ENCODE measurements at regions not wholly inside any gene's neighbourhood (a gene's known extent, or its start where the extent isn't known, plus 50 kb on each side); places are given as distances from the start of the nearest gene placed in this dataset.

DNA sequence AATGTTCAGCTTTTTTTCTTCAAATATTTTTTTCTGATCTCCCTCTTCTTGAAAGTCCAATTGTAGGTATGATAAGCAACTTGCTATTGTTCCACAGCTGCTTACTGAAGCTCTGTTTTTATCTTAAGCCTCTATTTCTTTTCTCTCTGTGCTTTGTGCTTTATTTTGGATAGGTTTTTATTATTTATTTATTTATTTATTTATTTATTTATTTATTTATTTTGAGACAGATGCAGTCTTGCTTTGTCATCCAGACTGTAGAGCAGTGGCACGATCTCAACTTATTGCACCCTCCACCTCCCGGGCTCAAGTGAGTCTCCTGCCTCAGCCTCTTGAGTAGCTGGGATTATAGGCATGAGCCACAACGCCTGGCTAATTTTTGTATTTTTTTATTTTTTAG is 199.4 kb downstream of the KLF12 start:
- no peaks in the 10 kb centered on the region for H3K9me3 Mint-ChIP-seq (ENCODE audit: low read depth)
- no peak for DNase-seq (ENCODE audit: low spot score)
- H3K27me3 Mint-ChIP-seq (ENCODE audit: low read depth) = no peaks in the 10 kb centered on the region
- H3K4me3 Mint-ChIP-seq (ENCODE audit: unreplicated experiment) = no peak overlapping the region
- H3K36me3 Mint-ChIP-seq (ENCODE audit: low read depth) = peaks cover 2% of the 10 kb centered on the region
- TF ChIP-seq, protein P1, sequence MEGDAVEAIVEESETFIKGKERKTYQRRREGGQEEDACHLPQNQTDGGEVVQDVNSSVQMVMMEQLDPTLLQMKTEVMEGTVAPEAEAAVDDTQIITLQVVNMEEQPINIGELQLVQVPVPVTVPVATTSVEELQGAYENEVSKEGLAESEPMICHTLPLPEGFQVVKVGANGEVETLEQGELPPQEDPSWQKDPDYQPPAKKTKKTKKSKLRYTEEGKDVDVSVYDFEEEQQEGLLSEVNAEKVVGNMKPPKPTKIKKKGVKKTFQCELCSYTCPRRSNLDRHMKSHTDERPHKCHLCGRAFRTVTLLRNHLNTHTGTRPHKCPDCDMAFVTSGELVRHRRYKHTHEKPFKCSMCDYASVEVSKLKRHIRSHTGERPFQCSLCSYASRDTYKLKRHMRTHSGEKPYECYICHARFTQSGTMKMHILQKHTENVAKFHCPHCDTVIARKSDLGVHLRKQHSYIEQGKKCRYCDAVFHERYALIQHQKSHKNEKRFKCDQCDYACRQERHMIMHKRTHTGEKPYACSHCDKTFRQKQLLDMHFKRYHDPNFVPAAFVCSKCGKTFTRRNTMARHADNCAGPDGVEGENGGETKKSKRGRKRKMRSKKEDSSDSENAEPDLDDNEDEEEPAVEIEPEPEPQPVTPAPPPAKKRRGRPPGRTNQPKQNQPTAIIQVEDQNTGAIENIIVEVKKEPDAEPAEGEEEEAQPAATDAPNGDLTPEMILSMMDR (IDR thresholded peaks at IDR 0.05) = no peak
- no peak overlapping the region for H3K27ac Mint-ChIP-seq (ENCODE audit: unreplicated experiment)
- H3K4me1 Mint-ChIP-seq (ENCODE audit: low read depth) = peaks cover 34% of the 10 kb centered on the region

DNA sequence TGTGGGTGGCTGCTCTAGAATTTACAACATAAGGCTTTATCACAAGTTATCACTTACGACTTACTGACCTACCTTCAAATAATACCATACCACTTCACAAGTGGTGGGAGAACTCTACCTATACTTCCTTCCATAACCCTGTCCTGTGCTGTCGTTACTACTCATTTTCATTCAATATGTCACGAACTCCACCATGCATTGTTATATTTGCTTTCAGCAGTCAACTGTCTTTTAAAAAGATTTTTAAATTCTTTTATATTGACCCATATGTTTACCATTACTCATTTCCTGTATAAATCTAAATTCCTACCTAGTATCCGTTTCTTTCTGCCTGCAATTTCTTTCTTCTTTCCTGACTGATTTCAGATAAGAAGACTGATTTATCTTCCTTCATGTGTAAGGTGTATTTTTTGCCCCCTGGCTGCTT is 200.0 kb downstream of the KLF12 start:
- H3K27ac Mint-ChIP-seq (ENCODE audit: unreplicated experiment) = peak overlapping the region; percentile 46
- no peak overlapping the region for H3K4me3 Mint-ChIP-seq (ENCODE audit: unreplicated experiment)
- no peaks in the 10 kb centered on the region for H3K9me3 Mint-ChIP-seq (ENCODE audit: low read depth)
- TF ChIP-seq, protein P1 (IDR thresholded peaks at IDR 0.05) = no peak
- peaks cover 5% of the 10 kb centered on the region for H3K36me3 Mint-ChIP-seq (ENCODE audit: low read depth)
- H3K27me3 Mint-ChIP-seq (ENCODE audit: low read depth) = no peaks in the 10 kb centered on the region
- H3K4me1 Mint-ChIP-seq (ENCODE audit: low read depth) = peaks cover 34% of the 10 kb centered on the region
- no peak for DNase-seq (ENCODE audit: low spot score)

DNA sequence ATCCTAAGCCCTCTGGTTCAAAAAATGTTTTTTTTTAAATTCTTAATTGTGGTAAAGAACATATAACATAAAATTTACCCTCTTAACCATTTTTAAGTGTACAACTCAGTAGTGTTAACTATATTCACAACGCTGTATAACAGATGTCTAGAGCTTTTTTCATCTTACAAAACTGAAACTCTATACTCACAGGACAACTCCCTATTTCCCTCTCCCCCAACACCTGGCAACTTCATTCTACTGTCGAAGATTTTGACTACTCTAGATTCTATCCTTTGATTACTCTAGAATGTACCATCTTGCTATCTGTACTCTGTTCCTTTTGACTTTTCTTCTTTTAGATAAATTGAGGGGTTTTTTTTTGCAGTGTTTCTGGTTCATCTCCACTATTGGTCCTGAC is 200.4 kb downstream of the KLF12 start:
- H3K9me3 Mint-ChIP-seq (ENCODE audit: low read depth) = no peaks in the 10 kb centered on the region
- H3K36me3 Mint-ChIP-seq (ENCODE audit: low read depth) = peaks cover 5% of the 10 kb centered on the region
- H3K4me1 Mint-ChIP-seq (ENCODE audit: low read depth) = peaks cover 31% of the 10 kb centered on the region
- no peaks in the 10 kb centered on the region for H3K27me3 Mint-ChIP-seq (ENCODE audit: low read depth)
- DNase-seq (ENCODE audit: low spot score) = no peak
- TF ChIP-seq, protein P1 (IDR thresholded peaks at IDR 0.05) = no peak
- no peak overlapping the region for H3K4me3 Mint-ChIP-seq (ENCODE audit: unreplicated experiment)
- no peak overlapping the region for H3K27ac Mint-ChIP-seq (ENCODE audit: unreplicated experiment)

DNA sequence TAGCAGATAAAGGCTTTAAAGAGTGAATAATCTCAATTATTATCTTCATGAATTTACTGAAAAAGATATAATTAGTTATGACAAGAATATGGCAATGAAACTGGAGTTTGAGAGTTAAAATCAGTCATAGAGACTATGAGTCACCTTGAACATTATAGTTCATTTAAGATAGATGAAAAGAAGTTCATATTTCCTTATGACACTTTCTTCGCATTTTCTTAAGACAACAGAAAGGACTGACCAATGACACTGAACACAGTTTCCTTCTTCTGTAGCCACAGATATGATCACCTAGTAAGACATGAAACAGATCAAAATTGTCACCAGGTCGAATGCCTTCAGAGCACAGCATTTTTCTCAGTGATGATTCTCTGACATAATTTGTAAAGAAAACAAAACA is 202.1 kb downstream of the KLF12 start:
- DNase-seq (ENCODE audit: low spot score) = no peak
- no peaks in the 10 kb centered on the region for H3K9me3 Mint-ChIP-seq (ENCODE audit: low read depth)

DNA sequence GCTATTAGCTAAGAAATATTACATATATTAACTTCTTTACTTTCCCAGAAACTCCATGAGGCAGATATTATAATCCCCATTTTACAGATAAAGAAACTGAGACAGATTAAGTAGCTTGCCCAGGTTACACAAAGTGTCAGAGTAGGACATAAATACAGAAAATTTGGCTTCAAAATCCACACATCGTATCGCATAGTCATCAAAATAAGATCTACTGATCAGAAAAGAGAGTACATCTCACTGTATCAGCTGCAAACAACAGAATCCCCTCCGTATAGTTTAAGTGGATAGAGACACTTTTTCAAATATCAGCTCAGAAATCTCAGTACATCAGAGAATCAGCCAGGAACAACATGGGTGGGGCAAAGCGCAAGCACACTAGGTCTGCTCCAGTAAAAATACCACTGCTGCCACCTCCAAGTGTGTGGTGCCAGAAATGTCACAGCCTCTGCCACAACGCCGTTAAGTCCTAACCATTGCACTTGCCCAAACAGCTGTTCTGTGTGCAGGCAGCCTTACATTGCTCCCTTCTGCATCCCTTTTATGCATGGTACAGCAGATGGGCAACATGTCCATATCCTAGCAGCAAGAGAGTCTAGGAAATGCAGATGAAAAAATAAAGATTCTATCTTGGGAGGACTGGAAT is 204.8 kb downstream of the KLF12 start:
- no peak overlapping the region for H3K27ac Mint-ChIP-seq (ENCODE audit: unreplicated experiment)
- H3K27me3 Mint-ChIP-seq (ENCODE audit: low read depth) = no peaks in the 10 kb centered on the region
- DNase-seq (ENCODE audit: low spot score) = no peak
- TF ChIP-seq, protein P1 (IDR thresholded peaks at IDR 0.05) = no peak
- H3K36me3 Mint-ChIP-seq (ENCODE audit: low read depth) = peaks cover 5% of the 10 kb centered on the region
- peaks cover 10% of the 10 kb centered on the region for H3K4me1 Mint-ChIP-seq (ENCODE audit: low read depth)
- H3K9me3 Mint-ChIP-seq (ENCODE audit: low read depth) = no peaks in the 10 kb centered on the region
- no peak overlapping the region for H3K4me3 Mint-ChIP-seq (ENCODE audit: unreplicated experiment)

More for the DNA sequence above, 202.1 kb downstream of the KLF12 start:
- peaks cover 7% of the 10 kb centered on the region for H3K36me3 Mint-ChIP-seq (ENCODE audit: low read depth)
- H3K4me1 Mint-ChIP-seq (ENCODE audit: low read depth) = peaks cover 15% of the 10 kb centered on the region
- TF ChIP-seq, protein P1 (IDR thresholded peaks at IDR 0.05) = no peak
- H3K27ac Mint-ChIP-seq (ENCODE audit: unreplicated experiment) = no peak overlapping the region
- H3K4me3 Mint-ChIP-seq (ENCODE audit: unreplicated experiment) = no peak overlapping the region
- H3K27me3 Mint-ChIP-seq (ENCODE audit: low read depth) = no peaks in the 10 kb centered on the region

All from chondrocyte (in vitro differentiated cells).